LNCaP clone FGC (cell line): ENCODE measurements at regions not wholly inside any gene's neighbourhood (a gene's known extent, or its start where the extent isn't known, plus 50 kb on each side); places are given as distances from the start of the nearest gene placed in this dataset.

Experiments used
- DNase-seq: peaks from one replicate; pipeline ENCODE4 v3.0.0-alpha.2; 2011; ENCODE audit warnings: low read depth
- H3K4me3 ChIP-seq: 2 replicates; pipeline ENCODE4 v1.5.1; 2011; ENCODE audit warnings: mild to moderate bottlenecking, low read depth, low read length, control low read depth
- TF ChIP-seq, protein P1 (sequence below): IDR thresholded peaks from 2 replicates; pipeline ENCODE4 v1.5.1; 2012; ENCODE audit warnings: mild to moderate bottlenecking; ENCODE audit not compliant: control insufficient read depth, insufficient read depth; ENCODE audit errors: extremely low read depth

- no peak overlapping the region for H3K4me3 ChIP-seq
- TF ChIP-seq, protein P1, sequence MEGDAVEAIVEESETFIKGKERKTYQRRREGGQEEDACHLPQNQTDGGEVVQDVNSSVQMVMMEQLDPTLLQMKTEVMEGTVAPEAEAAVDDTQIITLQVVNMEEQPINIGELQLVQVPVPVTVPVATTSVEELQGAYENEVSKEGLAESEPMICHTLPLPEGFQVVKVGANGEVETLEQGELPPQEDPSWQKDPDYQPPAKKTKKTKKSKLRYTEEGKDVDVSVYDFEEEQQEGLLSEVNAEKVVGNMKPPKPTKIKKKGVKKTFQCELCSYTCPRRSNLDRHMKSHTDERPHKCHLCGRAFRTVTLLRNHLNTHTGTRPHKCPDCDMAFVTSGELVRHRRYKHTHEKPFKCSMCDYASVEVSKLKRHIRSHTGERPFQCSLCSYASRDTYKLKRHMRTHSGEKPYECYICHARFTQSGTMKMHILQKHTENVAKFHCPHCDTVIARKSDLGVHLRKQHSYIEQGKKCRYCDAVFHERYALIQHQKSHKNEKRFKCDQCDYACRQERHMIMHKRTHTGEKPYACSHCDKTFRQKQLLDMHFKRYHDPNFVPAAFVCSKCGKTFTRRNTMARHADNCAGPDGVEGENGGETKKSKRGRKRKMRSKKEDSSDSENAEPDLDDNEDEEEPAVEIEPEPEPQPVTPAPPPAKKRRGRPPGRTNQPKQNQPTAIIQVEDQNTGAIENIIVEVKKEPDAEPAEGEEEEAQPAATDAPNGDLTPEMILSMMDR = no peak
- no peak for DNase-seq
These were observed 50.1 kb upstream of the NCAM1 start for GRCh38 chr11:112911124-112911523.
